Activated CD4-positive, alpha-beta T cell treated with anti-CD3 and anti-CD28 coated beads for 4 hours (primary cell): ENCODE measurements at regions not wholly inside any gene's neighbourhood (a gene's known extent, or its start where the extent isn't known, plus 50 kb on each side); places are given as distances from the start of the nearest gene placed in this dataset.
"Not testable (repeated sequence)": the region's sequence is repeated elsewhere in the genome, so short reads cannot be mapped to it uniquely, and the experiment has no call there.

ENCODE experiments used
- DNase-seq, 2 donors: peaks; one replicate each; pipeline ENCODE4 v3.0.0-alpha.2; 2020

GRCh38 chr6:10174761-10175160, 240.1 kb downstream of the TFAP2A start:
- DNase-seq, result no peak

GRCh38 chr6:10174056-10174455, 240.8 kb downstream of the TFAP2A start:
- DNase-seq, result no peak

GRCh38 chr6:10171706-10172105, 243.2 kb downstream of the TFAP2A start:
- DNase-seq, result not testable (repeated sequence)

- no peak for DNase-seq
These were observed 244.1 kb downstream of the TFAP2A start for GRCh38 chr6:10170816-10171215.

GRCh38 chr6:10166031-10166430, 248.8 kb downstream of the TFAP2A start:
- no peak for DNase-seq

- no peak for DNase-seq
These were observed 251.5 kb downstream of the TFAP2A start for GRCh38 chr6:10163203-10163962.

GRCh38 chr6:10156875-10157274, 258.0 kb downstream of the TFAP2A start:
- DNase-seq, result no peak

- no peak for DNase-seq
These were observed 260.6 kb downstream of the TFAP2A start for GRCh38 chr6:10154251-10154650.

- no peak for DNase-seq
These were observed 263.5 kb downstream of the TFAP2A start for GRCh38 chr6:10151144-10151915.

GRCh38 chr6:10149603-10150002, 265.3 kb downstream of the TFAP2A start:
- DNase-seq, result no peak

GRCh38 chr6:10146715-10147451, 268.0 kb downstream of the TFAP2A start:
- no peak for DNase-seq

GRCh38 chr6:10144772-10145171, 270.1 kb downstream of the TFAP2A start:
- DNase-seq, result no peak

- DNase-seq, result no peak
These were observed 273.0 kb downstream of the TFAP2A start for GRCh38 chr6:10141746-10142443.

- no peak for DNase-seq
These were observed 274.1 kb downstream of the TFAP2A start for GRCh38 chr6:10140824-10141223.

GRCh38 chr6:10140136-10140535, 274.7 kb downstream of the TFAP2A start:
- no peak for DNase-seq

- no peak for DNase-seq
These were observed 276.0 kb downstream of the TFAP2A start for GRCh38 chr6:10138917-10139316.

- no peak for DNase-seq
These were observed 278.2 kb downstream of the TFAP2A start for GRCh38 chr6:10136636-10137035.

- not testable (repeated sequence) for DNase-seq
These were observed 280.7 kb downstream of the TFAP2A start for GRCh38 chr6:10134185-10134584.

- no peak for DNase-seq
These were observed 286.2 kb downstream of the TFAP2A start for GRCh38 chr6:10128721-10129120.

- DNase-seq, result no peak
These were observed 292.7 kb downstream of the TFAP2A start for GRCh38 chr6:10122164-10122563.

GRCh38 chr6:10112871-10113549, 301.9 kb downstream of the TFAP2A start:
- DNase-seq, result no peak

GRCh38 chr6:10111975-10112374, 302.9 kb downstream of the TFAP2A start:
- DNase-seq, result no peak
